Neural progenitor cell (in vitro differentiated cells): ENCODE measurements at regions not wholly inside any gene's neighbourhood (a gene's known extent, or its start where the extent isn't known, plus 50 kb on each side); places are given as distances from the start of the nearest gene placed in this dataset.

Experiments used
- CTCF ChIP-seq: fragments of 200-600 bp; sonication (generic); IDR thresholded peaks from 2 replicates; pipeline ENCODE4 v1.5.1; 2017; ENCODE audit warnings: antibody characterized with exemption, mild to moderate bottlenecking
- EZH2 ChIP-seq: fragments of 200-600 bp; sonication (generic); IDR thresholded peaks from 2 replicates; pipeline ENCODE4 v1.6.1; 2017; ENCODE audit warnings: antibody characterized with exemption, mild to moderate bottlenecking, moderate library complexity

- TF ChIP-seq CTCF = no peak
- TF ChIP-seq EZH2 = no peak
Measured at GRCh38 chr3:70899816-70900215, 587.4 kb upstream of the MDFIC2 start.
